Neuronal stem cell (in vitro differentiated cells): ENCODE measurements at regions not wholly inside any gene's neighbourhood (a gene's known extent, or its start where the extent isn't known, plus 50 kb on each side); places are given as distances from the start of the nearest gene placed in this dataset.
A peak's percentile ranks its signal among the peaks of the same experiment; 100 is the strongest.

Experiments
- DNase-seq: peaks from one replicate; pipeline ENCODE4 v3.0.0-alpha.2; 2013; ENCODE audit warnings: low spot score
- H2AFZ ChIP-seq: one replicate; pipeline ENCODE4 v1.6.1; 2013; ENCODE audit warnings: mild to moderate bottlenecking, low read length, inconsistent platforms
- H2AK5ac ChIP-seq: 2 replicates; pipeline ENCODE4 v1.6.1; 2013; ENCODE audit warnings: low read depth, mild to moderate bottlenecking, inconsistent platforms, low read length, moderate library complexity, mixed read lengths
- H2BK120ac ChIP-seq: 2 replicates; pipeline ENCODE4 v1.6.1; 2013; ENCODE audit warnings: low read depth, mild to moderate bottlenecking, inconsistent platforms, low read length, moderate library complexity, mixed read lengths
- H2BK12ac ChIP-seq: one replicate; pipeline ENCODE4 v1.6.1; 2013; ENCODE audit warnings: low read length, inconsistent platforms
- H2BK15ac ChIP-seq: 2 replicates; pipeline ENCODE4 v1.6.1; 2013; ENCODE audit warnings: mild to moderate bottlenecking, low read length, inconsistent platforms, mixed read lengths
- H2BK5ac ChIP-seq: one replicate; pipeline ENCODE4 v1.6.1; 2013; ENCODE audit warnings: inconsistent platforms, mild to moderate bottlenecking, low read length, moderate library complexity
- H3K14ac ChIP-seq: one replicate; pipeline ENCODE4 v1.6.1; 2013; ENCODE audit warnings: low read length, inconsistent platforms
- H3K18ac ChIP-seq: 2 replicates; pipeline ENCODE4 v1.6.1; 2013; ENCODE audit warnings: low read length, inconsistent platforms
- H3K23ac ChIP-seq: 2 replicates; pipeline ENCODE4 v1.6.1; 2013; ENCODE audit warnings: low read depth, mild to moderate bottlenecking, mixed read lengths, low read length, inconsistent platforms; ENCODE audit not compliant: poor library complexity
- H3K27ac ChIP-seq: replicated peaks from 3 replicates; pipeline ENCODE4 v1.5.1; 2013; ENCODE audit warnings: low read length, inconsistent platforms
- H3K27me3 ChIP-seq, 3 experiments: 2 replicates each; pipeline ENCODE4 v1.6.1; 2013; ENCODE audit warnings: low read length in 3 of 3, mild to moderate bottlenecking in 2 of 3, inconsistent platforms in 1 of 3, low read depth in 1 of 3, mixed read lengths in 1 of 3, moderate library complexity in 1 of 3; ENCODE audit not compliant: control insufficient read depth in 3 of 3, insufficient read depth in 3 of 3
- H3K36me3 ChIP-seq, 2 donors: replicated peaks in 1 of 2; 2 replicates each; pipeline ENCODE4 v1.6.1; 2013; ENCODE audit warnings: low read length in 2 of 2; ENCODE audit not compliant: control insufficient read depth in 2 of 2, insufficient read depth in 2 of 2
- H3K4ac ChIP-seq: 2 replicates; pipeline ENCODE4 v1.6.1; 2013; ENCODE audit warnings: inconsistent platforms, mild to moderate bottlenecking, low read length, moderate library complexity
- H3K4me1 ChIP-seq, 2 donors: 1 replicate in 1 of 2; 2 replicates in 1 of 2; pipeline ENCODE4 v1.6.1; 2013; ENCODE audit warnings: low read length in 2 of 2, low read depth in 1 of 2; ENCODE audit not compliant: control insufficient read depth in 2 of 2, insufficient read depth in 1 of 2
- H3K4me2 ChIP-seq: one replicate; pipeline ENCODE4 v1.6.1; 2013; ENCODE audit warnings: mild to moderate bottlenecking, low read length, inconsistent platforms; ENCODE audit not compliant: insufficient read depth, poor library complexity, severe bottlenecking
- H3K4me3 ChIP-seq, 2 donors: 2 replicates each; pipeline ENCODE4 v1.5.1; 2013; ENCODE audit warnings: low read length in 2 of 2, mild to moderate bottlenecking in 2 of 2, inconsistent platforms in 1 of 2, moderate library complexity in 1 of 2
- H3K79me1 ChIP-seq: one replicate; pipeline ENCODE4 v1.6.1; 2013; ENCODE audit warnings: low read depth, mild to moderate bottlenecking, inconsistent platforms, low read length, moderate library complexity
- H3K9ac ChIP-seq: one replicate; pipeline ENCODE4 v1.6.1; 2013; ENCODE audit warnings: mild to moderate bottlenecking, low read depth, low read length, inconsistent platforms; ENCODE audit not compliant: poor library complexity
- H3K9me3 ChIP-seq, 2 donors: replicated peaks in 1 of 2; 2 replicates each; pipeline versions ENCODE3 to v1.6.1; 2013; ENCODE audit warnings: low read length in 2 of 2, mild to moderate bottlenecking in 2 of 2, inconsistent platforms in 1 of 2, low read depth in 1 of 2, mixed read lengths in 1 of 2, moderate library complexity in 1 of 2; ENCODE audit not compliant: control insufficient read depth in 2 of 2, insufficient read depth in 1 of 2
- H4K8ac ChIP-seq: one replicate; pipeline ENCODE4 v1.6.1; 2013; ENCODE audit warnings: low read depth, mild to moderate bottlenecking, inconsistent platforms, low read length, moderate library complexity
- H4K91ac ChIP-seq: one replicate; pipeline ENCODE4 v1.6.1; 2013; ENCODE audit warnings: low read length, low read depth, mild to moderate bottlenecking, inconsistent platforms; ENCODE audit not compliant: poor library complexity
- WGBS, 2 donors: extraction: QIAGEN DNeasy Blood & Tissue Kit; methylation state at CpG; one replicate each; pipeline ENCODE4 v1.1.7; 2013; ENCODE audit warnings: missing lambda C conversion rate in 2 of 2, mixed read lengths in 1 of 2; ENCODE audit not compliant: insufficient read length in 2 of 2, insufficient replicate concordance in 1 of 2; ENCODE audit errors: extremely low coverage in 2 of 2; 5-methylcytosine and 5-hydroxymethylcytosine counted together

DNA sequence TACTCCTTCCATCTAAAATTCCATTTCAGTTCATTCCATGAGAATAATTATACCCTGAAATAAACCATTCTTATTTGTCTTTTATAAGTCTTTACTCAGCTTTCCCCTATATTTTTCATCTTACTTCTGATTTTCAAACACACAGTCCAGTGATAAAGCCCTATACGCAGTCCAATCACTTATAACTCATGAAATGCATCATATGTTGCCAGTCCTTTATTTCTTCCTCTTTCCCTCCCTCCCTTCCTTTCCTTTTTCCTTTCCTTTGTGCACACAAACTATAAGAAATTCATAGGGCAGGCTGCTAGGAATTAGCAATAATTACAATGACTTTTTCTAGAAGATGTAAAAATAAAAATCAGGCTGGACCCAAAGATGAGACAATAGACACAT is 58.8 kb upstream of the RPS23 start:
- Histone ChIP-seq H3K79me1 (no peaks in the 10 kb centered on the region), H2BK5ac (no peak overlapping the region), H2BK12ac (no peak overlapping the region), H2BK15ac (no peak overlapping the region), H4K91ac (no peak overlapping the region), H4K8ac (no peak overlapping the region), H2AK5ac (no peak overlapping the region), H3K23ac (no peak overlapping the region), H2BK120ac (no peak overlapping the region), H3K27ac (no peak overlapping the region), H3K36me3 (no peaks in the 10 kb centered on the region), H3K4me2 (no peak overlapping the region), H2AFZ (peak overlapping the region; percentile 18), H3K9me3 (no peaks in the 10 kb centered on the region), H3K27me3 (no peaks in the 10 kb centered on the region), H3K4ac (no peak overlapping the region), H3K4me1 (peaks cover 0 to 8% of the 10 kb centered on the region in 2 donors), H3K9ac (no peak overlapping the region), H3K4me3 (no peak overlapping the region), H3K18ac (no peak overlapping the region), H3K14ac (no peak overlapping the region)
- no peak for DNase-seq
- no CpG with 5 or more reads among the region's 1 CpG for WGBS, 2 donors

- Histone ChIP-seq H2AFZ (no peak overlapping the region), H3K4ac (no peak overlapping the region), H2BK15ac (no peak overlapping the region), H2BK5ac (no peak overlapping the region), H3K36me3 (no peaks in the 10 kb centered on the region), H3K4me2 (no peak overlapping the region), H4K91ac (no peak overlapping the region), H3K4me3 (no peak overlapping the region), H3K23ac (no peak overlapping the region), H2BK12ac (no peak overlapping the region), H3K79me1 (no peaks in the 10 kb centered on the region), H3K18ac (no peak overlapping the region), H3K27ac (no peak overlapping the region), H2BK120ac (no peak overlapping the region), H3K9ac (no peak overlapping the region), H3K27me3 (no peaks in the 10 kb centered on the region), H3K4me1 (peaks cover 1 to 8% of the 10 kb centered on the region in 2 donors), H4K8ac (no peak overlapping the region), H3K14ac (no peak overlapping the region), H2AK5ac (no peak overlapping the region), H3K9me3 (no peaks in the 10 kb centered on the region)
- WGBS, 2 donors: no CpG with 5 or more reads among the region's 3 CpGs
- no peak for DNase-seq
Observed at GRCh38 chr5:82336226-82336958, 58.2 kb upstream of the RPS23 start.

GRCh38 chr5:82335806-82336205 is 57.7 kb upstream of the RPS23 start:
- H2BK120ac ChIP-seq: no peak overlapping the region
- no peak overlapping the region for H3K4ac ChIP-seq
- H2AFZ ChIP-seq: no peak overlapping the region
- H2BK12ac ChIP-seq: no peak overlapping the region
- H2BK15ac ChIP-seq: no peak overlapping the region
- no peaks in the 10 kb centered on the region for H3K27me3 ChIP-seq
- WGBS, 2 donors: no CpG with 5 or more reads among the region's 5 CpGs
- H3K36me3 ChIP-seq: no peaks in the 10 kb centered on the region
- H3K9ac ChIP-seq: no peak overlapping the region
- H3K4me3 ChIP-seq: no peak overlapping the region
- H2AK5ac ChIP-seq: no peak overlapping the region
- no peak overlapping the region for H3K23ac ChIP-seq
- H3K14ac ChIP-seq: no peak overlapping the region
- H3K27ac ChIP-seq: no peak overlapping the region
- no peaks in the 10 kb centered on the region for H3K9me3 ChIP-seq
- no peak overlapping the region for H2BK5ac ChIP-seq
- H3K4me2 ChIP-seq: no peak overlapping the region
- H3K18ac ChIP-seq: no peak overlapping the region
- H4K91ac ChIP-seq: no peak overlapping the region
- peaks cover 1 to 5% of the 10 kb centered on the region in 2 donors for H3K4me1 ChIP-seq
- H3K79me1 ChIP-seq: no peaks in the 10 kb centered on the region
- no peak overlapping the region for H4K8ac ChIP-seq
- DNase-seq: no peak

DNA sequence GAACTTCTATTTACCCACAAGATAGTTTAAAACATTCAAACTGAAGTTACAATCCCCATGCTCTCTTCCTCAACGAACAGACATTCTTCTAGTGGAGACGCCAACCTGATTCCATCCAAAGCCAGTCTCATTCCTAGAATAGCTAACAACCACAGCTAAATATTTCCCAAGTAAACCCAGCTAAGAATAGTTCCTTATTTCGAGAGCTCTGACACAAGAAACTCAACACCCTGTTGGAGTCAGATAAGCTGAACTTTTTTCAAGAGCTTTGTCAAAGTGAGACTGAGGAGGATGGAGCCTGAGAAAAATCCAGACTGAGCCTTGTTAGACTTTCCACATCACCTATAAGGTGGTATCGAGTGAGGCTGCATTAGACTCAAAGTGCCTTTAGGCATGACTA is 56.7 kb upstream of the RPS23 start:
- Histone ChIP-seq H2AK5ac (no peak overlapping the region), H3K14ac (no peak overlapping the region), H2BK15ac (no peak overlapping the region), H3K4me1 (peaks cover 1 to 5% of the 10 kb centered on the region in 2 donors), H4K91ac (no peak overlapping the region), H2BK5ac (no peak overlapping the region), H3K79me1 (no peaks in the 10 kb centered on the region), H3K27ac (no peak overlapping the region), H3K9ac (no peak overlapping the region), H2BK12ac (no peak overlapping the region), H3K18ac (no peak overlapping the region), H3K4ac (no peak overlapping the region), H3K36me3 (no peaks in the 10 kb centered on the region), H2BK120ac (no peak overlapping the region), H3K23ac (no peak overlapping the region), H2AFZ (no peak overlapping the region), H3K4me2 (no peak overlapping the region), H3K27me3 (no peaks in the 10 kb centered on the region), H4K8ac (no peak overlapping the region), H3K9me3 (no peaks in the 10 kb centered on the region), H3K4me3 (no peak overlapping the region)
- DNase-seq: no peak
- no CpG with 5 or more reads among the region's 4 CpGs for WGBS, 2 donors
